ENCODE measurements at regions not wholly inside any gene's neighbourhood (a gene's known extent, or its start where the extent isn't known, plus 50 kb on each side); places are given as distances from the start of the nearest gene placed in this dataset.

- Histone ChIP-seq H3K4me3 (ENCODE audit: low read length in 2 of 2) (no peak overlapping the region), H3K27ac (ENCODE audit: low read length) (no peak overlapping the region), H3K9me3 (ENCODE audit: control insufficient read depth in 2 of 2, low read length in 2 of 2) (peaks cover 3 to 8% of the 10 kb centered on the region in 2 donors), H3K27me3 (ENCODE audit: control insufficient read depth in 1 of 2, insufficient read depth in 2 of 2, low read length in 2 of 2) (no peaks in the 10 kb centered on the region), H3K4me1 (ENCODE audit: control insufficient read depth, insufficient read depth, low read length) (peaks cover 2% of the 10 kb centered on the region), H3K36me3 (ENCODE audit: control insufficient read depth in 2 of 2, insufficient read depth in 2 of 2, low read length in 2 of 2) (no peaks in the 10 kb centered on the region), H3K9ac (ENCODE audit: low read length in 2 of 2) (no peak overlapping the region)
Measured at GRCh38 chr12:45490232-45490881, 239.1 kb upstream of the ARID2 start.

GRCh38 chr12:45494279-45494678, 235.2 kb upstream of the ARID2 start:
- Histone ChIP-seq H3K9me3 (ENCODE audit: control insufficient read depth in 2 of 2, low read length in 2 of 2) (peaks cover 3 to 8% of the 10 kb centered on the region in 2 donors), H3K4me3 (ENCODE audit: low read length in 2 of 2) (no peak overlapping the region), H3K4me1 (ENCODE audit: control insufficient read depth, insufficient read depth, low read length) (peaks cover 2% of the 10 kb centered on the region), H3K27ac (ENCODE audit: low read length) (no peak overlapping the region), H3K36me3 (ENCODE audit: control insufficient read depth in 2 of 2, insufficient read depth in 2 of 2, low read length in 2 of 2) (no peaks in the 10 kb centered on the region), H3K9ac (ENCODE audit: low read length in 2 of 2) (no peak overlapping the region), H3K27me3 (ENCODE audit: control insufficient read depth in 1 of 2, insufficient read depth in 2 of 2, low read length in 2 of 2) (no peaks in the 10 kb centered on the region)

GRCh38 chr12:45498645-45499044, 230.9 kb upstream of the ARID2 start:
- Histone ChIP-seq H3K36me3 (ENCODE audit: control insufficient read depth in 2 of 2, insufficient read depth in 2 of 2, low read length in 2 of 2) (no peaks in the 10 kb centered on the region), H3K27me3 (ENCODE audit: control insufficient read depth in 1 of 2, insufficient read depth in 2 of 2, low read length in 2 of 2) (no peaks in the 10 kb centered on the region), H3K9me3 (ENCODE audit: control insufficient read depth in 2 of 2, low read length in 2 of 2) (no peaks in the 10 kb centered on the region), H3K27ac (ENCODE audit: low read length) (no peak overlapping the region), H3K9ac (ENCODE audit: low read length in 2 of 2) (no peak overlapping the region), H3K4me1 (ENCODE audit: control insufficient read depth, insufficient read depth, low read length) (no peaks in the 10 kb centered on the region), H3K4me3 (ENCODE audit: low read length in 2 of 2) (no peak overlapping the region)

GRCh38 chr12:45502481-45503128, 226.9 kb upstream of the ARID2 start:
- no peaks in the 10 kb centered on the region for H3K9me3 ChIP-seq (ENCODE audit: control insufficient read depth in 2 of 2, low read length in 2 of 2)
- H3K4me3 ChIP-seq (ENCODE audit: low read length in 2 of 2), result no peak overlapping the region
- H3K4me1 ChIP-seq (ENCODE audit: control insufficient read depth, insufficient read depth, low read length), result no peaks in the 10 kb centered on the region
- H3K27ac ChIP-seq (ENCODE audit: low read length), result no peak overlapping the region
- H3K36me3 ChIP-seq (ENCODE audit: control insufficient read depth in 2 of 2, insufficient read depth in 2 of 2, low read length in 2 of 2), result no peaks in the 10 kb centered on the region
- no peaks in the 10 kb centered on the region for H3K27me3 ChIP-seq (ENCODE audit: control insufficient read depth in 1 of 2, insufficient read depth in 2 of 2, low read length in 2 of 2)
- H3K9ac ChIP-seq (ENCODE audit: low read length in 2 of 2), result no peak overlapping the region

- Histone ChIP-seq H3K9ac (ENCODE audit: low read length in 2 of 2) (no peak overlapping the region), H3K27me3 (ENCODE audit: control insufficient read depth in 1 of 2, insufficient read depth in 2 of 2, low read length in 2 of 2) (no peaks in the 10 kb centered on the region), H3K9me3 (ENCODE audit: control insufficient read depth in 2 of 2, low read length in 2 of 2) (no peaks in the 10 kb centered on the region), H3K4me1 (ENCODE audit: control insufficient read depth, insufficient read depth, low read length) (no peaks in the 10 kb centered on the region), H3K36me3 (ENCODE audit: control insufficient read depth in 2 of 2, insufficient read depth in 2 of 2, low read length in 2 of 2) (no peaks in the 10 kb centered on the region), H3K4me3 (ENCODE audit: low read length in 2 of 2) (no peak overlapping the region), H3K27ac (ENCODE audit: low read length) (no peak overlapping the region)
Measured at GRCh38 chr12:45503899-45504298, 225.6 kb upstream of the ARID2 start.

- Histone ChIP-seq H3K27ac (ENCODE audit: low read length) (no peak overlapping the region), H3K36me3 (ENCODE audit: control insufficient read depth in 2 of 2, insufficient read depth in 2 of 2, low read length in 2 of 2) (no peaks in the 10 kb centered on the region), H3K4me3 (ENCODE audit: low read length in 2 of 2) (no peak overlapping the region), H3K9ac (ENCODE audit: low read length in 2 of 2) (no peak overlapping the region), H3K9me3 (ENCODE audit: control insufficient read depth in 2 of 2, low read length in 2 of 2) (no peaks in the 10 kb centered on the region), H3K4me1 (ENCODE audit: control insufficient read depth, insufficient read depth, low read length) (no peaks in the 10 kb centered on the region), H3K27me3 (ENCODE audit: control insufficient read depth in 1 of 2, insufficient read depth in 2 of 2, low read length in 2 of 2) (no peaks in the 10 kb centered on the region)
Measured at GRCh38 chr12:45504316-45505010, 225.0 kb upstream of the ARID2 start.

- Histone ChIP-seq H3K27me3 (ENCODE audit: control insufficient read depth in 1 of 2, insufficient read depth in 2 of 2, low read length in 2 of 2) (no peaks in the 10 kb centered on the region), H3K4me3 (ENCODE audit: low read length in 2 of 2) (no peak overlapping the region), H3K9ac (ENCODE audit: low read length in 2 of 2) (no peak overlapping the region), H3K9me3 (ENCODE audit: control insufficient read depth in 2 of 2, low read length in 2 of 2) (no peaks in the 10 kb centered on the region), H3K27ac (ENCODE audit: low read length) (no peak overlapping the region), H3K4me1 (ENCODE audit: control insufficient read depth, insufficient read depth, low read length) (no peaks in the 10 kb centered on the region), H3K36me3 (ENCODE audit: control insufficient read depth in 2 of 2, insufficient read depth in 2 of 2, low read length in 2 of 2) (no peaks in the 10 kb centered on the region)
Measured at GRCh38 chr12:45509187-45509586, 220.3 kb upstream of the ARID2 start.

- Histone ChIP-seq H3K4me3 (ENCODE audit: low read length in 2 of 2) (no peak overlapping the region), H3K9me3 (ENCODE audit: control insufficient read depth in 2 of 2, low read length in 2 of 2) (no peaks in the 10 kb centered on the region)
Measured at GRCh38 chr12:45509621-45510020, 219.9 kb upstream of the ARID2 start.

GRCh38 chr12:45517381-45517780, 212.1 kb upstream of the ARID2 start:
- Histone ChIP-seq H3K4me1 (ENCODE audit: control insufficient read depth, insufficient read depth, low read length) (no peaks in the 10 kb centered on the region), H3K27ac (ENCODE audit: low read length) (no peak overlapping the region), H3K4me3 (ENCODE audit: low read length in 2 of 2) (no peak overlapping the region), H3K9ac (ENCODE audit: low read length in 2 of 2) (no peak overlapping the region), H3K9me3 (ENCODE audit: control insufficient read depth in 2 of 2, low read length in 2 of 2) (no peaks in the 10 kb centered on the region), H3K36me3 (ENCODE audit: control insufficient read depth in 2 of 2, insufficient read depth in 2 of 2, low read length in 2 of 2) (no peaks in the 10 kb centered on the region), H3K27me3 (ENCODE audit: control insufficient read depth in 1 of 2, insufficient read depth in 2 of 2, low read length in 2 of 2) (no peaks in the 10 kb centered on the region)

More at GRCh38 chr12:45509621-45510020, 219.9 kb upstream of the ARID2 start:
- Histone ChIP-seq H3K4me1 (ENCODE audit: control insufficient read depth, insufficient read depth, low read length) (no peaks in the 10 kb centered on the region), H3K27me3 (ENCODE audit: control insufficient read depth in 1 of 2, insufficient read depth in 2 of 2, low read length in 2 of 2) (no peaks in the 10 kb centered on the region), H3K36me3 (ENCODE audit: control insufficient read depth in 2 of 2, insufficient read depth in 2 of 2, low read length in 2 of 2) (no peaks in the 10 kb centered on the region), H3K9ac (ENCODE audit: low read length in 2 of 2) (no peak overlapping the region), H3K27ac (ENCODE audit: low read length) (no peak overlapping the region)

- no peak overlapping the region for H3K9ac ChIP-seq (ENCODE audit: low read length in 2 of 2)
- H3K27me3 ChIP-seq (ENCODE audit: control insufficient read depth in 1 of 2, insufficient read depth in 2 of 2, low read length in 2 of 2), result no peaks in the 10 kb centered on the region
- H3K9me3 ChIP-seq (ENCODE audit: control insufficient read depth in 2 of 2, low read length in 2 of 2), result no peaks in the 10 kb centered on the region
- no peaks in the 10 kb centered on the region for H3K4me1 ChIP-seq (ENCODE audit: control insufficient read depth, insufficient read depth, low read length)
- no peak overlapping the region for H3K27ac ChIP-seq (ENCODE audit: low read length)
- H3K36me3 ChIP-seq (ENCODE audit: control insufficient read depth in 2 of 2, insufficient read depth in 2 of 2, low read length in 2 of 2), result no peaks in the 10 kb centered on the region
- H3K4me3 ChIP-seq (ENCODE audit: low read length in 2 of 2), result no peak overlapping the region
Measured at GRCh38 chr12:45518291-45519235, 210.9 kb upstream of the ARID2 start.

All from stomach smooth muscle (tissue), 2 donors.